ENCODE measurements at regions not wholly inside any gene's neighbourhood (a gene's known extent, or its start where the extent isn't known, plus 50 kb on each side); places are given as distances from the start of the nearest gene placed in this dataset.

- no peak for TF ChIP-seq FOXA1 (IDR thresholded peaks at IDR 0.05)
- TF ChIP-seq CTCF (IDR thresholded peaks at IDR 0.05; ENCODE audit: low read depth, low read length, missing input control): no peak
- TF ChIP-seq TAF1 (conservative IDR thresholded peaks at IDR 0.05): no peak
- TF ChIP-seq SP1 (IDR thresholded peaks at IDR 0.05): no peak
- TF ChIP-seq HNF4A (conservative IDR thresholded peaks at IDR 0.05): no peak
- TF ChIP-seq MAX (IDR thresholded peaks at IDR 0.05): no peak
- TF ChIP-seq RXRA (IDR thresholded peaks at IDR 0.05): no peak
- no peak for TF ChIP-seq ATF3 (IDR thresholded peaks at IDR 0.05)
Observed at GRCh38 chr1:5511381-5512097, 480.7 kb downstream of the NPHP4 start.
